ENCODE measurements at regions not wholly inside any gene's neighbourhood (a gene's known extent, or its start where the extent isn't known, plus 50 kb on each side); places are given as distances from the start of the nearest gene placed in this dataset.

- Histone ChIP-seq H3K79me2 (replicated peaks; ENCODE audit: insufficient read depth) (no peaks in the 10 kb centered on the region), H3F3A (replicated peaks; ENCODE audit: low read depth) (no peaks in the 10 kb centered on the region), H3K27ac (ENCODE audit: low read depth) (no peak overlapping the region), H4K20me1 (replicated peaks; ENCODE audit: insufficient read depth) (no peaks in the 10 kb centered on the region), H2AFZ (no peak overlapping the region), H3K4me2 (no peak overlapping the region), H3K9me2 (ENCODE audit: insufficient read depth) (no peaks in the 10 kb centered on the region), H3K4me3 (no peak overlapping the region), H3K27me3 (ENCODE audit: insufficient read depth) (no peaks in the 10 kb centered on the region), H3K4me1 (ENCODE audit: insufficient read depth) (no peaks in the 10 kb centered on the region), H3K36me3 (ENCODE audit: insufficient read depth) (no peaks in the 10 kb centered on the region)
- Mint-ChIP-seq H3K36me3 (ENCODE audit: low read depth) (no peaks in the 10 kb centered on the region), H3K4me3 (no peak overlapping the region), H3K9me3 (no peaks in the 10 kb centered on the region; the same call in 2 of the 3 replicates), H3K27me3 (ENCODE audit: insufficient read depth, low read depth, poor library complexity) (peaks cover 2% of the 10 kb centered on the region), H3K4me1 (no peaks in the 10 kb centered on the region), H3K27ac (no peak overlapping the region)
- no peak for DNase-seq (ENCODE audit: low spot score)
- no peak for TF ChIP-seq ZNF462 (CRISPR knock-in tag; IDR thresholded peaks at IDR 0.05)
- TF ChIP-seq POLR2AphosphoS5 (IDR thresholded peaks at IDR 0.05; ENCODE audit: low read depth) = no peak
- TF ChIP-seq ZNF114 (CRISPR knock-in tag; IDR thresholded peaks at IDR 0.05) = no peak
- no peak for TF ChIP-seq EZH2 (IDR thresholded peaks at IDR 0.05; ENCODE audit: low read depth, unreplicated experiment)
- no peak for TF ChIP-seq ETS1 (IDR thresholded peaks at IDR 0.05)
- TF ChIP-seq JUNB (IDR thresholded peaks at IDR 0.05; ENCODE audit: unreplicated experiment) = no peak
- no peak for TF ChIP-seq NANOG (IDR thresholded peaks at IDR 0.05; ENCODE audit: borderline replicate concordance)
- TF ChIP-seq CREB1 (CRISPR knock-in tag; IDR thresholded peaks at IDR 0.05; ENCODE audit: low read depth) = no peak
- TF ChIP-seq REST (IDR thresholded peaks at IDR 0.05; ENCODE audit: unreplicated experiment) = no peak
- TF ChIP-seq STAT1 (IDR thresholded peaks at IDR 0.05; ENCODE audit: unreplicated experiment) = no peak
- no peak for ATAC-seq
Observed at GRCh38 chr5:3354606-3355005, 241.0 kb upstream of the IRX1 start.
